Neuronal stem cell (in vitro differentiated cells): ENCODE measurements at regions not wholly inside any gene's neighbourhood (a gene's known extent, or its start where the extent isn't known, plus 50 kb on each side); places are given as distances from the start of the nearest gene placed in this dataset.

ENCODE experiments used
- DNase-seq: peaks from one replicate; pipeline ENCODE4 v3.0.0-alpha.2; 2013; ENCODE audit warnings: low spot score
- H2AFZ ChIP-seq: one replicate; pipeline ENCODE4 v1.6.1; 2013; ENCODE audit warnings: mild to moderate bottlenecking, low read length, inconsistent platforms
- H2AK5ac ChIP-seq: 2 replicates; pipeline ENCODE4 v1.6.1; 2013; ENCODE audit warnings: low read depth, mild to moderate bottlenecking, inconsistent platforms, low read length, moderate library complexity, mixed read lengths
- H2BK120ac ChIP-seq: 2 replicates; pipeline ENCODE4 v1.6.1; 2013; ENCODE audit warnings: low read depth, mild to moderate bottlenecking, inconsistent platforms, low read length, moderate library complexity, mixed read lengths
- H2BK12ac ChIP-seq: one replicate; pipeline ENCODE4 v1.6.1; 2013; ENCODE audit warnings: low read length, inconsistent platforms
- H2BK15ac ChIP-seq: 2 replicates; pipeline ENCODE4 v1.6.1; 2013; ENCODE audit warnings: mild to moderate bottlenecking, low read length, inconsistent platforms, mixed read lengths
- H2BK5ac ChIP-seq: one replicate; pipeline ENCODE4 v1.6.1; 2013; ENCODE audit warnings: inconsistent platforms, mild to moderate bottlenecking, low read length, moderate library complexity
- H3K14ac ChIP-seq: one replicate; pipeline ENCODE4 v1.6.1; 2013; ENCODE audit warnings: low read length, inconsistent platforms
- H3K18ac ChIP-seq: 2 replicates; pipeline ENCODE4 v1.6.1; 2013; ENCODE audit warnings: low read length, inconsistent platforms
- H3K23ac ChIP-seq: 2 replicates; pipeline ENCODE4 v1.6.1; 2013; ENCODE audit warnings: low read depth, mild to moderate bottlenecking, mixed read lengths, low read length, inconsistent platforms; ENCODE audit not compliant: poor library complexity
- H3K27ac ChIP-seq: replicated peaks from 3 replicates; pipeline ENCODE4 v1.5.1; 2013; ENCODE audit warnings: low read length, inconsistent platforms
- H3K27me3 ChIP-seq, 3 experiments: 2 replicates each; pipeline ENCODE4 v1.6.1; 2013; ENCODE audit warnings: low read length in 3 of 3, mild to moderate bottlenecking in 2 of 3, inconsistent platforms in 1 of 3, low read depth in 1 of 3, mixed read lengths in 1 of 3, moderate library complexity in 1 of 3; ENCODE audit not compliant: control insufficient read depth in 3 of 3, insufficient read depth in 3 of 3
- H3K36me3 ChIP-seq, 2 donors: replicated peaks in 1 of 2; 2 replicates each; pipeline ENCODE4 v1.6.1; 2013; ENCODE audit warnings: low read length in 2 of 2; ENCODE audit not compliant: control insufficient read depth in 2 of 2, insufficient read depth in 2 of 2
- H3K4ac ChIP-seq: 2 replicates; pipeline ENCODE4 v1.6.1; 2013; ENCODE audit warnings: inconsistent platforms, mild to moderate bottlenecking, low read length, moderate library complexity
- H3K4me1 ChIP-seq, 2 donors: 1 replicate in 1 of 2; 2 replicates in 1 of 2; pipeline ENCODE4 v1.6.1; 2013; ENCODE audit warnings: low read length in 2 of 2, low read depth in 1 of 2; ENCODE audit not compliant: control insufficient read depth in 2 of 2, insufficient read depth in 1 of 2
- H3K4me2 ChIP-seq: one replicate; pipeline ENCODE4 v1.6.1; 2013; ENCODE audit warnings: mild to moderate bottlenecking, low read length, inconsistent platforms; ENCODE audit not compliant: insufficient read depth, poor library complexity, severe bottlenecking
- H3K4me3 ChIP-seq, 2 donors: 2 replicates each; pipeline ENCODE4 v1.5.1; 2013; ENCODE audit warnings: low read length in 2 of 2, mild to moderate bottlenecking in 2 of 2, inconsistent platforms in 1 of 2, moderate library complexity in 1 of 2
- H3K79me1 ChIP-seq: one replicate; pipeline ENCODE4 v1.6.1; 2013; ENCODE audit warnings: low read depth, mild to moderate bottlenecking, inconsistent platforms, low read length, moderate library complexity
- H3K9ac ChIP-seq: one replicate; pipeline ENCODE4 v1.6.1; 2013; ENCODE audit warnings: mild to moderate bottlenecking, low read depth, low read length, inconsistent platforms; ENCODE audit not compliant: poor library complexity
- H3K9me3 ChIP-seq, 2 donors: replicated peaks in 1 of 2; 2 replicates each; pipeline versions ENCODE3 to v1.6.1; 2013; ENCODE audit warnings: low read length in 2 of 2, mild to moderate bottlenecking in 2 of 2, inconsistent platforms in 1 of 2, low read depth in 1 of 2, mixed read lengths in 1 of 2, moderate library complexity in 1 of 2; ENCODE audit not compliant: control insufficient read depth in 2 of 2, insufficient read depth in 1 of 2
- H4K8ac ChIP-seq: one replicate; pipeline ENCODE4 v1.6.1; 2013; ENCODE audit warnings: low read depth, mild to moderate bottlenecking, inconsistent platforms, low read length, moderate library complexity
- H4K91ac ChIP-seq: one replicate; pipeline ENCODE4 v1.6.1; 2013; ENCODE audit warnings: low read length, low read depth, mild to moderate bottlenecking, inconsistent platforms; ENCODE audit not compliant: poor library complexity
- WGBS, 2 donors: extraction: QIAGEN DNeasy Blood & Tissue Kit; methylation state at CpG; one replicate each; pipeline ENCODE4 v1.1.7; 2013; ENCODE audit warnings: missing lambda C conversion rate in 2 of 2, mixed read lengths in 1 of 2; ENCODE audit not compliant: insufficient read length in 2 of 2, insufficient replicate concordance in 1 of 2; ENCODE audit errors: extremely low coverage in 2 of 2; 5-methylcytosine and 5-hydroxymethylcytosine counted together

GRCh38 chr12:94783862-94784261, 133.5 kb upstream of the TMCC3 start:
- H2BK12ac ChIP-seq, result no peak overlapping the region
- no peak overlapping the region for H3K4me2 ChIP-seq

GRCh38 chr12:94783343-94783742, 133.0 kb upstream of the TMCC3 start:
- H3K27me3 ChIP-seq, result no peaks in the 10 kb centered on the region
- no peak overlapping the region for H2AK5ac ChIP-seq
- no peak overlapping the region for H3K9ac ChIP-seq
- H3K4me1 ChIP-seq, result no peaks in the 10 kb centered on the region
- H3K23ac ChIP-seq, result no peak overlapping the region
- H3K79me1 ChIP-seq, result no peaks in the 10 kb centered on the region
- H4K8ac ChIP-seq, result no peak overlapping the region
- H3K36me3 ChIP-seq, result no peaks in the 10 kb centered on the region
- H3K9me3 ChIP-seq, result no peaks in the 10 kb centered on the region
- no peak overlapping the region for H3K4me2 ChIP-seq
- H3K27ac ChIP-seq, result no peak overlapping the region
- H4K91ac ChIP-seq, result no peak overlapping the region
- H3K18ac ChIP-seq, result no peak overlapping the region
- no CpG with 5 or more reads among the region's 3 CpGs for WGBS, 2 donors
- no peak overlapping the region for H2BK5ac ChIP-seq
- H3K14ac ChIP-seq, result no peak overlapping the region
- H2BK15ac ChIP-seq, result no peak overlapping the region
- no peak overlapping the region for H2BK12ac ChIP-seq
- DNase-seq, result no peak
- no peak overlapping the region for H2AFZ ChIP-seq
- no peak overlapping the region for H3K4me3 ChIP-seq
- H2BK120ac ChIP-seq, result no peak overlapping the region
- H3K4ac ChIP-seq, result no peak overlapping the region

More at GRCh38 chr12:94783862-94784261, 133.5 kb upstream of the TMCC3 start:
- no peak overlapping the region for H3K14ac ChIP-seq
- no peak overlapping the region for H2BK15ac ChIP-seq
- H3K4me1 ChIP-seq, result no peaks in the 10 kb centered on the region
- no peak overlapping the region for H3K27ac ChIP-seq
- no peak overlapping the region for H2AK5ac ChIP-seq
- no peak overlapping the region for H3K23ac ChIP-seq
- WGBS, 2 donors, result no CpG with 5 or more reads among the region's 1 CpG
- H3K79me1 ChIP-seq, result no peaks in the 10 kb centered on the region
- no peak overlapping the region for H4K8ac ChIP-seq
- no peak for DNase-seq
- H3K4me3 ChIP-seq, result no peak overlapping the region
- H3K9ac ChIP-seq, result no peak overlapping the region
- no peak overlapping the region for H2BK5ac ChIP-seq
- no peak overlapping the region for H3K4ac ChIP-seq
- H2AFZ ChIP-seq, result no peak overlapping the region
- no peak overlapping the region for H4K91ac ChIP-seq
- no peak overlapping the region for H3K18ac ChIP-seq
- no peak overlapping the region for H2BK120ac ChIP-seq
- H3K27me3 ChIP-seq, result no peaks in the 10 kb centered on the region
- no peaks in the 10 kb centered on the region for H3K36me3 ChIP-seq
- no peaks in the 10 kb centered on the region for H3K9me3 ChIP-seq

- no peak overlapping the region for H3K23ac ChIP-seq
- no peak overlapping the region for H4K8ac ChIP-seq
- no peak overlapping the region for H3K4me2 ChIP-seq
- H2AK5ac ChIP-seq, result no peak overlapping the region
- H3K4ac ChIP-seq, result no peak overlapping the region
- H3K27me3 ChIP-seq, result peaks cover 0 to 4% (median 0%) of the 10 kb centered on the region in 3 experiments
- no peak overlapping the region for H3K18ac ChIP-seq
- no peak overlapping the region for H2BK12ac ChIP-seq
- H3K9me3 ChIP-seq, result no peaks in the 10 kb centered on the region
- WGBS, 2 donors, result no CpG with 5 or more reads among the region's 2 CpGs
- H2BK120ac ChIP-seq, result no peak overlapping the region
- no peak overlapping the region for H3K14ac ChIP-seq
- H2BK15ac ChIP-seq, result no peak overlapping the region
- DNase-seq, result no peak
- no peaks in the 10 kb centered on the region for H3K79me1 ChIP-seq
- no peaks in the 10 kb centered on the region for H3K4me1 ChIP-seq
- no peak overlapping the region for H3K9ac ChIP-seq
- H3K36me3 ChIP-seq, result no peaks in the 10 kb centered on the region
- no peak overlapping the region for H4K91ac ChIP-seq
- no peak overlapping the region for H3K27ac ChIP-seq
- H2AFZ ChIP-seq, result no peak overlapping the region
- H3K4me3 ChIP-seq, result no peak overlapping the region
- no peak overlapping the region for H2BK5ac ChIP-seq
Observed at GRCh38 chr12:94781835-94782234, 131.5 kb upstream of the TMCC3 start.

GRCh38 chr12:94779485-94779884, 129.1 kb upstream of the TMCC3 start:
- H3K4me2 ChIP-seq, result no peak overlapping the region
- H2BK120ac ChIP-seq, result no peak overlapping the region
- no peak overlapping the region for H2AFZ ChIP-seq
- H3K18ac ChIP-seq, result no peak overlapping the region
- no peak overlapping the region for H4K8ac ChIP-seq
- H3K36me3 ChIP-seq, result no peaks in the 10 kb centered on the region
- no peak overlapping the region for H3K23ac ChIP-seq
- H3K27me3 ChIP-seq, result peaks cover 0 to 17% (median 0%) of the 10 kb centered on the region in 3 experiments
- H3K4ac ChIP-seq, result no peak overlapping the region
- H3K79me1 ChIP-seq, result no peaks in the 10 kb centered on the region
- DNase-seq, result no peak
- no CpG with 5 or more reads among the region's 6 CpGs for WGBS, 2 donors
- H3K9ac ChIP-seq, result no peak overlapping the region
- H3K27ac ChIP-seq, result no peak overlapping the region
- H4K91ac ChIP-seq, result no peak overlapping the region
- no peak overlapping the region for H2BK5ac ChIP-seq
- H2BK15ac ChIP-seq, result no peak overlapping the region
- H3K9me3 ChIP-seq, result no peaks in the 10 kb centered on the region
- no peak overlapping the region for H2BK12ac ChIP-seq
- H3K14ac ChIP-seq, result no peak overlapping the region
- no peak overlapping the region for H2AK5ac ChIP-seq
- H3K4me1 ChIP-seq, result no peaks in the 10 kb centered on the region
- H3K4me3 ChIP-seq, result no peak overlapping the region
